Neural progenitor cell (in vitro differentiated cells): ENCODE measurements at regions not wholly inside any gene's neighbourhood (a gene's known extent, or its start where the extent isn't known, plus 50 kb on each side); places are given as distances from the start of the nearest gene placed in this dataset.

ENCODE experiments used
- DNase-seq: peaks from one replicate; pipeline ENCODE4 v3.0.0-alpha.2; 2016; ENCODE audit warnings: low spot score
- H2AFZ ChIP-seq: fragments of 200-600 bp; sonication (generic); replicated peaks from 2 replicates; pipeline ENCODE4 v1.6.1; 2016; ENCODE audit warnings: antibody characterized with exemption
- H3F3A ChIP-seq: fragments of 200-600 bp; sonication (generic); 2 replicates; pipeline ENCODE4 v1.6.1; 2016; ENCODE audit warnings: antibody characterized with exemption, low read depth
- H3K27ac ChIP-seq: fragments of 200-600 bp; sonication (generic); 2 replicates; pipeline ENCODE4 v1.5.1; 2016; ENCODE audit warnings: mild to moderate bottlenecking
- H3K27me3 ChIP-seq: fragments of 200-600 bp; sonication (generic); 2 replicates; pipeline ENCODE4 v1.6.1; 2016; ENCODE audit warnings: mild to moderate bottlenecking, moderate library complexity
- H3K36me3 ChIP-seq: fragments of 200-600 bp; sonication (generic); 2 replicates; pipeline ENCODE4 v1.5.1; 2016
- H3K4me1 ChIP-seq: fragments of 200-600 bp; sonication (generic); 2 replicates; pipeline ENCODE4 v1.6.1; 2016; ENCODE audit warnings: mixed run types
- H3K4me2 ChIP-seq: fragments of 200-600 bp; sonication (generic); 2 replicates; pipeline ENCODE4 v1.6.1; 2016
- H3K4me3 ChIP-seq: fragments of 200-600 bp; sonication (generic); 2 replicates; pipeline ENCODE4 v1.5.1; 2016
- H3K79me2 ChIP-seq: fragments of 200-600 bp; sonication (generic); 2 replicates; pipeline ENCODE4 v1.6.1; 2016; ENCODE audit warnings: low read depth
- H3K9ac ChIP-seq: fragments of 200-600 bp; sonication (generic); 2 replicates; pipeline ENCODE4 v1.6.1; 2016
- H3K9me3 ChIP-seq: fragments of 200-600 bp; sonication (generic); 2 replicates; pipeline ENCODE4 v1.5.1; 2016; ENCODE audit warnings: low read depth
- H4K20me1 ChIP-seq: fragments of 200-600 bp; sonication (generic); 2 replicates; pipeline ENCODE4 v1.6.1; 2016; ENCODE audit warnings: low read depth
- H3K27ac Mint-ChIP-seq: 3 replicates; pipeline ENCODE4 v1.8.0; 2021; ENCODE audit warnings: mixed read lengths
- H3K27me3 Mint-ChIP-seq: 2 replicates; pipeline ENCODE4 v1.8.0; 2022; ENCODE audit warnings: low read depth, mild to moderate bottlenecking, inconsistent platforms, moderate library complexity, mixed read lengths; ENCODE audit not compliant: insufficient read depth
- H3K36me3 Mint-ChIP-seq: 3 replicates; pipeline ENCODE4 v1.8.0; 2021; ENCODE audit warnings: mixed read lengths
- H3K4me1 Mint-ChIP-seq: 3 replicates; pipeline ENCODE4 v1.8.0; 2021; ENCODE audit warnings: mixed read lengths
- H3K4me3 Mint-ChIP-seq: 3 replicates; pipeline ENCODE4 v1.8.0; 2021; ENCODE audit warnings: mild to moderate bottlenecking, moderate library complexity, mixed read lengths
- H3K9me3 Mint-ChIP-seq: 3 replicates; pipeline ENCODE4 v1.8.0; 2020; ENCODE audit warnings: mixed read lengths
- EZH2 ChIP-seq: fragments of 200-600 bp; sonication (generic); IDR thresholded peaks from 2 replicates; pipeline ENCODE4 v1.6.1; 2017; ENCODE audit warnings: antibody characterized with exemption, mild to moderate bottlenecking, moderate library complexity
- EZH2phosphoT487 ChIP-seq: fragments of 200-600 bp; sonication (generic); IDR thresholded peaks from 2 replicates; pipeline ENCODE4 v1.6.1; 2017; ENCODE audit warnings: antibody characterized with exemption
- TF ChIP-seq, protein P1 (sequence below): fragments of 200-600 bp; sonication (generic); IDR thresholded peaks from 2 replicates; pipeline ENCODE4 v1.5.1; 2017; ENCODE audit warnings: antibody characterized with exemption, mild to moderate bottlenecking

DNA sequence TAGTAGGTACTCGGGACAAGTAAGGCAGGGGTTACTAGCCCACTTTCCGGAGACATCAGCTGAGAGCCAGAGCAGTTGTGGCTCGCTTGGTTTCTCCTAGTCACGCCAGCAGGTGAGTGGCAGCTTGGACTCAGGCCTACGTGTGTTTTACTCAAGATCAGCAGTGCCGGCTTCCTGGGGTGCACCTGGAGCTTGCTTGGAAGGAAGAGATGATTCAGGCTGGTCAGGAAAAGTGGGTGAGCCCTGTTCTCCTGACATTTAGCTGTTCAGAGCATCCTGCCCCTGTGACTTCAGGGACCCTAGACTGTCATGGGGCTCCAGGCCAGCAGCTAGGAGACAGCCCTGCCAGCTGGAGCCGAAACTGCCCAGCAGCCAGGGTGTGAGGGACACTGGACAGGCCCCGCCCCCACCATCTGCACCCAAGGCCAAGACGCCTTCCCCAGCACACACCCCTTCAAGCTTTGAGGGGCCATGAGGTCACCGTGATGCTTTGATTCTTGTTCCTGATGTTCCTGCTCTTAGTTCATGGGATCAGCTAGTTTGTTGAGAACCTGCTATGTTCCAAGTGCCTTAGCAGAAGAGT lies 238.0 kb upstream of the CIBAR2 start:
- H3K27me3 Mint-ChIP-seq, result peaks cover 22% of the 10 kb centered on the region
- H3K4me1 Mint-ChIP-seq, result peaks cover 38% of the 10 kb centered on the region
- no peak overlapping the region for H3K27ac ChIP-seq
- peaks cover 6% of the 10 kb centered on the region for H3K36me3 Mint-ChIP-seq
- no peak overlapping the region for H2AFZ ChIP-seq
- no peak overlapping the region for H3K9ac ChIP-seq
- DNase-seq, result no peak
- no peaks in the 10 kb centered on the region for H3K27me3 ChIP-seq
- H3K4me3 ChIP-seq, result no peak overlapping the region
- H3F3A ChIP-seq, result peaks cover 31% of the 10 kb centered on the region
- no peaks in the 10 kb centered on the region for H3K9me3 ChIP-seq
- no peaks in the 10 kb centered on the region for H3K79me2 ChIP-seq
- no peak overlapping the region for H3K4me3 Mint-ChIP-seq
- no peak overlapping the region for H3K4me2 ChIP-seq
- H4K20me1 ChIP-seq, result no peaks in the 10 kb centered on the region
- TF ChIP-seq, protein P1, sequence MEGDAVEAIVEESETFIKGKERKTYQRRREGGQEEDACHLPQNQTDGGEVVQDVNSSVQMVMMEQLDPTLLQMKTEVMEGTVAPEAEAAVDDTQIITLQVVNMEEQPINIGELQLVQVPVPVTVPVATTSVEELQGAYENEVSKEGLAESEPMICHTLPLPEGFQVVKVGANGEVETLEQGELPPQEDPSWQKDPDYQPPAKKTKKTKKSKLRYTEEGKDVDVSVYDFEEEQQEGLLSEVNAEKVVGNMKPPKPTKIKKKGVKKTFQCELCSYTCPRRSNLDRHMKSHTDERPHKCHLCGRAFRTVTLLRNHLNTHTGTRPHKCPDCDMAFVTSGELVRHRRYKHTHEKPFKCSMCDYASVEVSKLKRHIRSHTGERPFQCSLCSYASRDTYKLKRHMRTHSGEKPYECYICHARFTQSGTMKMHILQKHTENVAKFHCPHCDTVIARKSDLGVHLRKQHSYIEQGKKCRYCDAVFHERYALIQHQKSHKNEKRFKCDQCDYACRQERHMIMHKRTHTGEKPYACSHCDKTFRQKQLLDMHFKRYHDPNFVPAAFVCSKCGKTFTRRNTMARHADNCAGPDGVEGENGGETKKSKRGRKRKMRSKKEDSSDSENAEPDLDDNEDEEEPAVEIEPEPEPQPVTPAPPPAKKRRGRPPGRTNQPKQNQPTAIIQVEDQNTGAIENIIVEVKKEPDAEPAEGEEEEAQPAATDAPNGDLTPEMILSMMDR, result no peak
- TF ChIP-seq EZH2, result no peak
- no peak for TF ChIP-seq EZH2phosphoT487
- peaks cover 23% of the 10 kb centered on the region for H3K4me1 ChIP-seq
- H3K36me3 ChIP-seq, result no peaks in the 10 kb centered on the region
- H3K9me3 Mint-ChIP-seq, result peaks cover 7% of the 10 kb centered on the region
- peak overlapping the region; percentile 54 for H3K27ac Mint-ChIP-seq

DNA sequence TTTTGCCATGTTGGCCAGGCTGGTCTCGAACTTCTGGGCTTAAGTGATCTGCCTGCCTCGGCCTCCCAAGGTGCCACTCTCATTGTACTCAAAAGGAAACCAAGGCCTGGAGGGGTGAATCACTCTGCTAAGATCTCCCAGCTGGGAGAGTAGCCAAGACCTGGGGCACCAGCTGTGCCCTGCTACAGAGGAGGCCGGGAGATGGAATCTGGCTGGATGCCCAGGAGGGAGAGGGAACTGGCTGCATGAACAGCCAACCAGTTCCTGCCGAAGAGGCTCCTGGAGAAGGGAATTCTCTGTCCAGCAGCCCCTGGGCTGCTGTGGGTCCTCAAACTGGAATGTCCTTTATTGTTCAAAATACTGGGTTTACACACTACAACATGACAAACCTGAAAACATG lies 238.7 kb upstream of the CIBAR2 start:
- no peak overlapping the region for H3K27ac ChIP-seq
- Mint-ChIP-seq H3K4me3 (no peak overlapping the region), H3K36me3 (peaks cover 4% of the 10 kb centered on the region), H3K27me3 (peaks cover 22% of the 10 kb centered on the region), H3K9me3 (peaks cover 4% of the 10 kb centered on the region), H3K27ac (no peak overlapping the region), H3K4me1 (peaks cover 42% of the 10 kb centered on the region)
- H3K79me2 ChIP-seq, result no peaks in the 10 kb centered on the region
- H3F3A ChIP-seq, result peaks cover 31% of the 10 kb centered on the region
- no peaks in the 10 kb centered on the region for H3K9me3 ChIP-seq
- no peak overlapping the region for H3K4me2 ChIP-seq
- DNase-seq, result no peak
- H2AFZ ChIP-seq, result no peak overlapping the region
- no peak for TF ChIP-seq EZH2
- no peak for TF ChIP-seq EZH2phosphoT487
- TF ChIP-seq, protein P1, result no peak
- no peaks in the 10 kb centered on the region for H3K27me3 ChIP-seq
- no peaks in the 10 kb centered on the region for H4K20me1 ChIP-seq
- H3K9ac ChIP-seq, result no peak overlapping the region
- no peaks in the 10 kb centered on the region for H3K36me3 ChIP-seq
- H3K4me1 ChIP-seq, result peaks cover 23% of the 10 kb centered on the region
- no peak overlapping the region for H3K4me3 ChIP-seq

DNA sequence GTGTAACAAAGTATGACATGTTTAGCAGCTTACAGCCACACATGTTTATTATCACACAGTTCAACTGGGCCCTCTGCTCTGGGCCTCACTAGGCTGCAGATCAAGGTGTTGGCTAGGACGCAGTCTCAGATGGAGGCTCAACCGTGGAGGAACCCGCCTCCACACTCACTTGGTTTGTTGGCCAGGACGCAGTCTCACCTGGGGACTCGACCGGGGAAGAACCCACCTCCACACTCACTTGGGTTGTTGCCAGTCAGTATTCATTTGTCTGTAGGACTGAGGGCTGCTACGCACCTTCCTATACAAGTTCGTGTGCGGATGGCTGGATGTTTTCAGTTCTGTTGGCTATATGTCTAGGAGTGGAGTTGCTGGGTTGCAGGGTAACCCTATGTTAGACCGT lies 240.7 kb upstream of the CIBAR2 start:
- H2AFZ ChIP-seq, result no peak overlapping the region
- Mint-ChIP-seq H3K4me3 (no peak overlapping the region), H3K4me1 (peaks cover 42% of the 10 kb centered on the region), H3K27ac (peak overlapping the region; percentile 32), H3K27me3 (peaks cover 17% of the 10 kb centered on the region), H3K9me3 (peaks cover 4% of the 10 kb centered on the region), H3K36me3 (peaks cover 4% of the 10 kb centered on the region)
- no peak overlapping the region for H3K27ac ChIP-seq
- no peaks in the 10 kb centered on the region for H3K27me3 ChIP-seq
- DNase-seq, result no peak
- peaks cover 31% of the 10 kb centered on the region for H3F3A ChIP-seq
- no peaks in the 10 kb centered on the region for H3K79me2 ChIP-seq
- H3K9ac ChIP-seq, result no peak overlapping the region
- H3K36me3 ChIP-seq, result no peaks in the 10 kb centered on the region
- H3K4me3 ChIP-seq, result no peak overlapping the region
- no peaks in the 10 kb centered on the region for H4K20me1 ChIP-seq
- peak overlapping the region; percentile 14 for H3K4me2 ChIP-seq
- no peaks in the 10 kb centered on the region for H3K9me3 ChIP-seq
- peaks cover 23% of the 10 kb centered on the region for H3K4me1 ChIP-seq
- TF ChIP-seq, protein P1, result no peak
- no peak for TF ChIP-seq EZH2
- no peak for TF ChIP-seq EZH2phosphoT487
